ENCODE measurements at regions not wholly inside any gene's neighbourhood (a gene's known extent, or its start where the extent isn't known, plus 50 kb on each side); places are given as distances from the start of the nearest gene placed in this dataset.

DNA sequence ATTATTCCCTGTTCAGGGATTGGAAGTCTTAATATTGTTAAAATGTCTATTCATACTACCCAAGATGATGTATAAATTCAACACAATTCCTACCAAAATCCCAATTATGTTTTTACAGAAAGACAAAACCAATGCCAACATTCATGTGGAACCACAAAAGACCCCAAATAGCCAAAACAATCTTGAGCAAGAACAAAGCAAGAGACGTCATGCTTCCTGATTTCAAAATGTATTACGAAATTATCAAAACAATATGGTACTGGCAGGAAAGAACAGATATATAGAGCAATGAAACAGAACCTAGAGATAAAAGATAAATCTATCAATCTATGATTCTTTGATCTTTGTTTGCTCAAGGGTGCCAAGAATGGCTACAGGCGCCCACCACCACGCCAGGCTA lies 237.9 kb downstream of the TAF11L14 start:
- in situ Hi-C loops (cut with MboI; ENCODE audit: low pct_unique_long_range_greater_than_20kb, low sequenced_read_pairs) = no loop called here
- no peak for DNase-seq

DNA sequence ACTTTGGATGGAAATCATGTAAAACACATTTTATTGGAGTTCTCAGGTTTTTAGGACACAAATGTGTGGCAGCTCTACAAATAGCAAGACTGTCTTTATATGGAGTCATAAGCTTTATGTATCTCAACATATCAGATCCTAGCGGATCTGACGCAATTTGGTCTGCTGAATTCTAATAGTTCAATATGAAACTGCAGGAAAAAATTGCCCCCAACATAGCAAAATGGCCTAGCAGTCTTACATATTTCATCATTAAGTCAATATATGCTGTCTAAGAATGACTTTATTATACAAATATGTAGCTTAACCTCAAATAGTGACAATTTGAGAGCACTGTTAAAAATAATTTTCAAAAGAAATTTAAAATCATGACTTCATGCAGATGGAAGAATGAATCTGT lies 244.3 kb downstream of the TAF11L14 start:
- DNase-seq = no peak
- in situ Hi-C loops (cut with MboI; ENCODE audit: low pct_unique_long_range_greater_than_20kb, low sequenced_read_pairs) = no loop called here

DNA sequence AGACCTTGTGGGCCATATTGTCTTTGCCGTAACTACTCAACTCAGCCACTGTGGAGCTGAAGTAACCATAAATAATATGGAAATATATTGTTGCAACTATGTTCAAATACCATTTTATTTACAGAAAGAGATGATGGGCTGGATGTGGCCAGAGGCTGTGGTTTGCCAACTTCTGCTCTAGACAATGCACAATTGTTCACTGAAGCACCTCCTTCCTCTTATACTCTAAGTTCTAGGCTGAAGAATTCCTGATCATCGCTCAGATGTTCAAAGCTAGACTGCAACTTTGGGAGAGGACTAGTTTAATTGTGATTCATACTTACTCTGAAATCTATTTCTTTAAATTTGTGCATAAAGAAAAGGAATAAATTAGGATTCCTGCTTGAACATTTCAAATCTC lies 245.0 kb downstream of the TAF11L14 start:
- no peak for DNase-seq

DNA sequence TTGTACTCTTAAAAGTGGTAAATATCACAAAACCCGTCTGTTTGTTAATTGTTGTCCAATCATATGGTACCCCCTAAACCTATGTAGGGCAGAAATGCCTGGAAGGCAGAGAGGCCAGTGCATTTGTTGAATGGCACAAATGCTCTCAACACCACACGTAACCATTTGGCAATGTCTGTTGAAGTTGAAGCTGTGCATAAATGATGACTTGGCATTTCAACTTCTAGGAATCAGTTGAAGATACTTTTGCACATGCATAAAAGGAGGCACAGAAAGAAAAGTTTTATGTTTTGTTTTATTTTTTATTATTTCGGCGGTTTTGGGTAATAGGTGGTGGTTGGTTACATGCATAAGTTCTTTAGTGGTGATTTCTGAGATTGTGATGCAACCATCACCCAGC lies 246.6 kb downstream of the TAF11L14 start:
- no peak for DNase-seq
- in situ Hi-C loops (cut with MboI; ENCODE audit: low pct_unique_long_range_greater_than_20kb, low sequenced_read_pairs) = no loop called here

More for the DNA sequence above, 245.0 kb downstream of the TAF11L14 start:
- in situ Hi-C loops (cut with MboI; ENCODE audit: low pct_unique_long_range_greater_than_20kb, low sequenced_read_pairs) = no loop called here

DNA sequence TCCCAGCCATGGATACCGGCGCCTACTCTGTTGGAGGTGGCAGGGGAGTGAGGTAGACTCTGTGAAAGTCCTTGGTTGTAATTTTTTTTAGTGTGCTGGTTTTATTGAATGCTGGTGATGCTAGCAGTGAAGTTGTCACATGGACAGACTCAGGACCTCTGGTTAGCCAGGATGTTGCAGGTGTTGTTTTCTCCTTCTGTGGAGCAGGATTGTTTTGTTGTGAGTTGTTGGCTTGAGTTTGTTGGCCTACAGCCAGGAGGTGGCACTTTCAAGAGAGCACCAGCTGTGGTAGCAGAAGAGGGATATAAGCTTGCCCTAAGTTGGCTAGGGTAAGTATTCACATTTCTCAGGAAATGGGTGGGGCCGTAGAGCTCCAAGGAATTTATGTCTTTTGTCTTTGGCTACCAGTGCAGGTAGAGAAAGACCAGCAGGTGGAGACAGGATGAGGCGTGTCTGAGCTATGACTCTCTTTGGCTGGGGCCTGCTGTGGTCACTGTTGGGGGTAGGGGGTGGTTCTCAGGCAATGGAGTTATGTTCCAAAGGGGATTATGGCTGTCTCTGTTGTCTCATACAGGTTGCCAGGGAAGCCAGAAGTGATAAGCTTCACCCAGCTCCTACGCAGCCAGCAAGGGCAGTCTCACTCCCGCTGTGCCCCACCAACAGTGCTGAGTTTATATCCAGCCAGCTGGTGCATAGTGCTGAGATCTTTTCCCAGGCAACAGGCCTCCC lies 248.7 kb downstream of the TAF11L14 start:
- in situ Hi-C loops (cut with MboI; ENCODE audit: low pct_unique_long_range_greater_than_20kb, low sequenced_read_pairs) = no loop called here
- DNase-seq = no peak

DNA sequence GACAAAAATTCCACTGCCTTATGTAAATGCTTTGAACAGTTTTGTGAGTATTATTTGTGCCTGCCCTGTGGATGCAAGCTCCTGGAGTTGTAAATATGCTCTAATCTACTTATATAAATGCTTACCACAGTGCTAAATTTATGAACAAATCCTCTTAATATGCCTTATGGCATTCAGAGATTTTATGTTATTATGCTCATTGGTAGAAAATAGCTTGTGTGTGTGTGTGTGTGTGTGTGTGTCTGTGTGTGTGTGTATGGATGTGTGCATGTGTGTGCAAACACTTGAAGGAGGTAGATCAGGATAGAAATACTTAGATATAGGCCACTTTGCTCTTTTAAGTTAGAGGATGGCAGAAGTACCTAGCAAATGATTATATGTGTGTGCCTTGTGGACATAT lies 253.9 kb downstream of the TAF11L14 start:
- in situ Hi-C loops (cut with MboI; ENCODE audit: low pct_unique_long_range_greater_than_20kb, low sequenced_read_pairs) = no loop called here
- no peak for DNase-seq

DNA sequence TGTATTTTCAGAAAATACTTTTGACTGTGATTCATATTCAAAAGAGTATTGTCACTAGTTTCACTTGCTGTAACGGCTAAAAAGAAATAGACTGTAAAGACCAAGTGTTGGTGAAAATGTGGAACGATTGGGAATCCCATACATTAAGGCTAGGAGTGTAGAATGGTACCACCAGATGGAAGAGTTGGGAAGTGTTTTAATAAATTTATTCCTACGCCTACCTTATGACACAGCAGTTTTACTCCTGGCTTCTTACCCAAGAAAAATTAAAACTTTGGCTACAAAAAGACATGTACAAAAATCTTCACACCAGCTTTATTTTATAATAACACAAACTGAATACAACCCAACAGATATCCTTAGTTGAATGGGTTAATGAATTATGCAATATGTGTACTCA lies 256.2 kb downstream of the TAF11L14 start:
- in situ Hi-C loops (cut with MboI; ENCODE audit: low pct_unique_long_range_greater_than_20kb, low sequenced_read_pairs) = no loop called here
- no peak for DNase-seq

DNA sequence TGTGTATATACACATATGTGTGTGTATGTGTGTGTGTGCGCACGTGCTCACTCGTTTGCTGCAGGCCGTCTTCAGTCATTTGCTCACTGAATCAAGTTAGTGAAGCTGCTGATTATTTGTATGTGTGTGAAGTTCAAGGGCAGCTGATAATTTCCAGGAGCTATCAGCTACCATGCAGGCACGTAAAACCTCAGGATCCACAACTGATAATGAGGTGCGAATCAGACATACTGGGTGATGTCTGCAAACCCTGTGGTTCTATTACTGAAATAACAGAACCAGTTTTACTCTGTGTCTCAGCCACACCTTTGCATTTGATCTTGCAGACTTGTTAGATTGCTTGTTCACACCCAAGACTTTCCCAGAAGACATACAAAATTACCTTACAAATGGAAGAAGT lies 257.6 kb downstream of the TAF11L14 start:
- in situ Hi-C loops (cut with MboI; ENCODE audit: low pct_unique_long_range_greater_than_20kb, low sequenced_read_pairs) = no loop called here
- no peak for DNase-seq

DNA sequence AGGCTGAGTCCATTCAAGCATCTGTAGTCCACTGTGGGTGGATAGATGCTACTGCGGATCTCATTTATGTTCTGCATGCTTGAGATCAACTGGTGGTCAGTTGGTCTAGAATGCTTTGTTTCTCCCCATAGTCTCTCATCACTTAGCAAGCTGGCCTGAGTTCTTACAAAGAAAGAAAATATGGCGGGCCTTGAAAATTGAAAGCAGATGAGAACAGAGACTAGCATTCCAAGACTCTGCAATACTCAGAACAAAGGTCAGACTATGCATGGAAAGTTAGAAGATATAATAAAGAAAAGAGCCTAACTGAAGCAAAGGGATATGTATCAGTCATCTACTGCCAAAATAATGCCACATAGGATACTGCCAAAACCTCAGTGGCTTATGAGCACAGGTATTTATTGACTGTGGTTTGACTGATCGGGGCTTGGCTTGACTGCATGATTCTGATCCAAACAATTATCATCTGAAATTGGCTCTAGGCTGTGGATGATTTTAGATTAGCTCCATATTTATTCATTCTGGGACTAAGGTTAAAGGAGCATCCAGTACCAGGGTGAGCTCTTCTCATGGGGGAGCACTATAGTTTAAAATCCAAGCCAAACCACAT lies 258.9 kb downstream of the TAF11L14 start:
- in situ Hi-C loops (cut with MboI; ENCODE audit: low pct_unique_long_range_greater_than_20kb, low sequenced_read_pairs) = no loop called here
- DNase-seq = no peak

DNA sequence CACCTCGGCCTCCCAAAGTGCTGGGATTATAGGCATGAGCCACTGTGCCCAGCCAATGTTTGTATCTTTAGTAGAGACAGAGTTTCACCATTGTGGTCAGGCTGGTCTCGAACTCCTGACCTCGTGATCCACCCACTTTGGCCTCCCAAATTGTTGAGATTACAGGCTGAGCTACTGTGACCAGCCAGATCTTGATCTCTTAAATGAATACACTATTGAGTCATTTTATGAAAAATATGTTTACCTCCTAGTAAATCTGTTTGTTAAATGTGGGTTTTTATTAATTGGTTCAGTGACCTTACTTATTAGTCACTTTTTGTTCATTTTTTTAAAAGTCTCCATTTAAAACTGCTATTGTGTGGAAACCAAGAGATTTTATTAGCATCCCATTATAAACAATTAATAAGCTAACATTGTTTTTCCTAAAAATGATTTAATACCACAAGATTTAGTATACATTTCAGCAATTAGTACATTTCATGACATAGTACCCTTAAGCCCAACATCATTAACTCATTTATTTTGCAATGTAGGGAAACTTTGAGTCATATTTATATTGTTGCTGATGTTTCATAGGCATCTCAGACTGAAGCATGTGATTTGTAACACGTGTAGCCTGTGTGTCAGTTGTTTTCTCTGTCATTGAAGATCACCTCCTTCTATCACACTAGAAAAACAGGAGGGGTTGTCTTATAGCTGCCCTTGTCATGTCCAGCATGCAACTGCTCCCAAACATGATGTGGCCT lies 261.2 kb downstream of the TAF11L14 start:
- in situ Hi-C loops (cut with MboI; ENCODE audit: low pct_unique_long_range_greater_than_20kb, low sequenced_read_pairs) = no loop called here
- no peak for DNase-seq

DNA sequence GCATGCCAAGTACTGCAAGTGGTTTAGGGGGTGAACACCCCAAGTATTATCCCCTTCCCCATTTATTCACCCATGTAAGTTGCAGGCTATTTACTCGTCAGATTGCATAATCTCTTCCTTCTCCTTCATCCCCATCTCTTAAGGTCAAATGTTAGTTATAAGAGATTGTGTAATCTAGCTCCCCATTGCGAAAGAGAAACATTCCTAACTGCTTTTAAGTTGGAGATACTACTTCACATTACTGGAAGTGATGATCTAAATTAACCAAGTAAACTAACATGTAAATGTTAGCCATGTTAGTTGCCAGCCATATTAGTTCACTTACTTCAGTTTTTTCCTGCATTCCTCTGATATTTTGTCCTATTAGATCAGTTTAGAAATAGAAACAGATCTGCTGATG lies 262.3 kb downstream of the TAF11L14 start:
- in situ Hi-C loops (cut with MboI; ENCODE audit: low pct_unique_long_range_greater_than_20kb, low sequenced_read_pairs) = no loop called here

DNA sequence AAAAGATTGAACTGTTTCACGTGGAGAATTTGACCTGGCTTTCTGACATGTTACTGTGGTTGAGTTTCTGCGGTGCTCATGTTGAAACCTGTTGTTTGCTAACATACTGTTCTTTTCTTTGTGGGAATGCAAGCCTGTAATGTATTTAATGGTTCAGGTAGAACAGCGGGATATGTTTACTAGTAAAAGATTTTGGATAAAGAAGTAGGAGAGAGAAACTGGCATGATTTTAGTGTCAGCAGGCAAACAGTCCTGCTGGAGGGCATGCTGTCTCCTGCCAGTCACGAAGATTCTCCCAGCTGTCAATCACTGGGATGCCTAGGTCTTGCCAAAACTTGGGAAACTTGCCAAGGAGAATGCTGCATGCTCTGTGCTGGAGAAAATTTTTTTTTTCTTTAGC lies 263.5 kb downstream of the TAF11L14 start:
- in situ Hi-C loops (cut with MboI; ENCODE audit: low pct_unique_long_range_greater_than_20kb, low sequenced_read_pairs) = no loop called here
- no peak for DNase-seq

More for the DNA sequence above, 262.3 kb downstream of the TAF11L14 start:
- no peak for DNase-seq

DNA sequence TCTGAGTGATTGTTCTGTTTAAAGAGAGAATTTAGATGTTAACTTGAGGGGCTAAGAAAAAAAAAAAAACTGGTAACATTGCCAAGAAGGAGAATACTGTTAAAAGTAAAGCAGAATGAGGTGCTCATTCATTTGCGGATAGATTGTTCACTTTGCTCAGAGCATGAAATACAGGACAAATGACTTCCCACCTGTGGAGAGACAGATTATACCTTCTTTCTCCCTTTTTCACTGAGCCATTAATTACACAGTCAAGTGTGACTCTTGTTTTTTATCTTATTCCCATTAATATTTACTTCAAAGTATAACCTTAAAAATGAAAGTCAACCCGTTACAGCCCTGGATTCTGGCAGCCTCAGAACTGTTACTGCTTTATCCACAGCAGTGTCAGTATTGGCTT lies 264.5 kb downstream of the TAF11L14 start:
- DNase-seq = no peak
- in situ Hi-C loops (cut with MboI; ENCODE audit: low pct_unique_long_range_greater_than_20kb, low sequenced_read_pairs) = no loop called here

DNA sequence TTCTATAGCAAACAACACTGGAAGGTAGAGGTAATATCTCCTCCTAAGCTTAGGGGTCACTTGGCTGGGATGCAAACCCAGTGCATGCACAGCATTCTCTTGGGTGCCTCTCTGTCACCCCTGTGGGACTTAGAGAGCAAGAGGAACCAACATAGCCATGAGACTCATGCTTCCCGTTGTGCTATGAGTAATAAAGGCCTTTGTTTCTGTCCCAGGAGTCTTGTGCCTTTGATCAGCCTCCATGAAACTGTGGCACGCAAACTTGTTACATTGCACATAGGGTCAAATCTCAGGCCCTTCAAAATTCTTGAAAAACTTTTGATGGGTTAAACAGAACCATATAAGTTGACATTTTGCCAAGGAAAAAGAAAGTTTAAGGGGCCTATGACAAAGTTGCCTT lies 272.8 kb downstream of the TAF11L14 start:
- DNase-seq = no peak
- in situ Hi-C loops (cut with MboI; ENCODE audit: low pct_unique_long_range_greater_than_20kb, low sequenced_read_pairs) = no loop called here

DNA sequence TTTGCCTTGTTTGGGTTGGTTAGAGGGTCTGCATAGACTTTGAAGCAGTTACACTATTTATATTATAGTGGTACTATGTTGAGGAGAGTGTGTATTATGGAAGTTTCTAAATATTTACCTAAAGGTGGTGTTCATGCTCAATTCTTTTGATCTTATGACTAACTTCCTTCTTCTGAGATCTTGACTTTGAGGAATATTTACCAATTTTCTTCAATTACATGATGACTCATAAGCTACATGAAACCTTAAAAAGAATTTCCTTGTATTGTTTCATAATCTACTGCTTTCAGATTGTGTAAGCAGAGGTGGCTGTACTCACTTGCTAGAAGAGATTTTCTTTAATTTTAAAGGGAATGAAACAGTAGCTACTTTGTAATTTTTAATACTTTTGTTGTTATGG lies 276.1 kb downstream of the TAF11L14 start:
- in situ Hi-C loops (cut with MboI; ENCODE audit: low pct_unique_long_range_greater_than_20kb, low sequenced_read_pairs) = no loop called here
- no peak for DNase-seq

DNA sequence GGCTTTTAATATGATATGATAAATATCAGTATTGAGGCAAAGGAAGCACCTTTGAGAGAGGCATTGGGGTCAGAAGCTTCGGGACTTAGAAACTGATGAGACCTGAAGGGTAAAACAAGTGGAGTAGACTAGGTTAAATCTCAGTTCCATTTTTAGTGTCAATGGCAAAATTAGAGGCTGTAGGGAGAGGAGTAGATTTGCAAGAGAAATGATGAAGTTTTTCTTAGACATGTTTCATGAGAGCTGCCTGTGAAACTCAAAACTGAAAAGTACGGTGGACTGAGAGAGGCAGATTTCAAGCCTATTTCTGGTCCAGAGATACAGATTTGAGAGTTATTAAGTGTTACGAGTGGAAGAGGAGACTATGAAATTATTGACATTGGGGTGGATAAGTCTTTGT lies 278.5 kb downstream of the TAF11L14 start:
- in situ Hi-C loops (cut with MboI; ENCODE audit: low pct_unique_long_range_greater_than_20kb, low sequenced_read_pairs) = no loop called here
- no peak for DNase-seq

DNA sequence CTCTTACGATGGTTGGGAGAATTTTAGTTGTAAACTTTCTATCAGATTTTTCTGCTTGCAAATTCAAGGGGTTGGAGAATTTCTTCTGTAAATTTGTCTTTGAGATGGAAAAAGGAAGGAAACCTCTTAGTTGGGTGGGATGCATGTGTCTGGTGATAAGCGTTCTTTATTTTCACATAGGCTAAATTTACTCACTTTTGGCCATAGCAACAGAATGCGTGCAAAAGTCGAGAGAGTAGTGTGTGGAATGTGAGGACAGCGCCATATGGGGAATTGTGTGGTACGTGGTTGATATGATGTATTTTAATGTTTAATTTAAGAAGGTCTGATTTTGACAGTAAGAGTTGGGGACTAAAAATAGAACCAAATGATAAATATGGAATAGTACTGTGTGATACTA lies 282.2 kb downstream of the TAF11L14 start:
- in situ Hi-C loops (cut with MboI; ENCODE audit: low pct_unique_long_range_greater_than_20kb, low sequenced_read_pairs) = no loop called here
- DNase-seq = no peak

DNA sequence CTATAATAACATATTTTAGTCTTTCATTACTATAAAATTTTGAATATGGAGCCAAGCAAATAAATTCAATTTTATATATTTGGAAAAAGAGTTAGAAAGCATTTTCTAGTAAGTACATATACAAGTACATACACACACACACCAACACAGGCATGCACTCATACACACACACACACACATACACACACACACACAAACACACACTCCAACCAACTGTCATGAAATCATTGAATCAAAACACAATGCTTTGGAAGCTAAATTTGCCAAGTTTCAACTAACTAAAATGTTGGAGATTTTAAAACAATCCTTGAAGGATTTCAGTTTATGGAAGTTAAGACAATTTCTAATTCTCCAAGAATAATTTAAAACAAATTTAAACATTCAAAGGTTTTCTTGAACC lies 283.2 kb downstream of the TAF11L14 start:
- in situ Hi-C loops (cut with MboI; ENCODE audit: low pct_unique_long_range_greater_than_20kb, low sequenced_read_pairs) = no loop called here
- no peak for DNase-seq

DNA sequence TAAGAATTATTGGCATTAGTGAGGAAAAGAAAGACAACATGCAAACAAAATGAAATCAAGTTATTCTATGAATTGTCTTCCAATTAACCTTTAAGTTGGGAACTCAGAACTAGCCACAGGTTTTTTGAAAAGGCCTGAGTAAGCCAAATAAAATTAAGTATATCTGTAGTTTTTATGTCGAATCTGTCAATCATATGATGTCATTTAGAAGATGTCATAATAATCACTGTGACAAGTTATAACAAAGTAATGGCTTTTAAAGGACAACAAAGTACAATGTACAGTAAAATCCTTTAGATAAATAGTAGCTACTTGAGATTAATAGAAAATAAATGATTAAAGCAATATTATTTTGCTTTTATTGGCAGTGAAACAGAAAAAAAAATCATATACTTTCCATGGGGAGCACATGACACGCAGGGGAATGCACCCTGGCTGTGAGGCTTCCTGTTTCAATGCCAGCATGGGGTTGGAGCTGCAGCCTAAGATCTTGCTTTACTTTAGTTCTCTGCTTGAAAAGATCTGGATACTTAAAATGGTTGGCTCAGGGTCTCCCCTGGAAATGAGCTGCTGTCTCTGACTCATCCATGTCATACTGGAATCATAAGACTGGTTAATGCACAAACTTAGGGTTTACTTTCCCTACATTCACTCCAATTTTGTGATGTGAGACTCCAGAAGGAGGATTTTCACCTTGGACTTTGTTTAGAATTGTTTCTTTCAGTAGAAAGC lies 284.3 kb downstream of the TAF11L14 start:
- in situ Hi-C loops (cut with MboI; ENCODE audit: low pct_unique_long_range_greater_than_20kb, low sequenced_read_pairs) = no loop called here
- no peak for DNase-seq

DNA sequence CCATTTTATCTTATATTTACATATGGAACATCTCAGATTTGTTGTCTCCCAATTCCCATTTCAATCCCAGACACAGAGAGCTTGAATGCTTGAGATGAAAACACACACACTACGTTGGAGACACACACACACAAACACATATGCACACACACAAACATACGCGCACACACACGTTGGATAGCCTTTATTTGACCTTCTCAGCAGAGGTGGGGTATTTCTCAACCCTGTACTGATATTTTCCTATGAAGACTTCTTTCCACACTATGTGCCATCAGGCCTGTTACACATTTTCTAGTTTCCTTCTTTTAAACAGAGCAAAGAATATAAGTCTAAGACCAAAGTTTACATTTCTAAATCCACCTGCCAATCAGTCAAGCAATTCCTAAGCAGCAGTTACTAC lies 291.0 kb downstream of the TAF11L14 start:
- in situ Hi-C loops (cut with MboI; ENCODE audit: low pct_unique_long_range_greater_than_20kb, low sequenced_read_pairs) = no loop called here
- DNase-seq = no peak

Measured in KBM-7 (cell line).